DND-41 (cell line): ENCODE measurements at regions not wholly inside any gene's neighbourhood (a gene's known extent, or its start where the extent isn't known, plus 50 kb on each side); places are given as distances from the start of the nearest gene placed in this dataset.
"Not testable (repeated sequence)": the region's sequence is repeated elsewhere in the genome, so short reads cannot be mapped to it uniquely, and the experiment has no call there.

Experiments
- ATAC-seq: fragments of 200-7000 bp; cut with Tn5 transposase; 3 replicates; pipeline ENCODE4 v1.9.1; 2021; ENCODE audit warnings: low read depth; ENCODE audit not compliant: insufficient read depth
- DNase-seq: peaks from one replicate; pipeline ENCODE4 v3.0.0-alpha.2; 2020
- H2AFZ ChIP-seq: 2 replicates; pipeline ENCODE4 v1.6.0; 2012; ENCODE audit warnings: low read depth, low read length
- H3K27ac ChIP-seq: 2 replicates; pipeline ENCODE4 v1.5.1; 2012; ENCODE audit warnings: low read length, inconsistent platforms
- H3K27me3 ChIP-seq: fragments of 200-600 bp; sonication (generic); 2 replicates; pipeline ENCODE4 v1.6.0; 2012; ENCODE audit warnings: low read length, mild to moderate bottlenecking, inconsistent platforms; ENCODE audit not compliant: insufficient read depth, poor library complexity
- H3K36me3 ChIP-seq: 2 replicates; pipeline ENCODE4 v1.5.1; 2012; ENCODE audit warnings: low read length, inconsistent platforms; ENCODE audit not compliant: insufficient read depth
- H3K4me1 ChIP-seq: 2 replicates; pipeline ENCODE4 v1.5.1; 2012; ENCODE audit warnings: mild to moderate bottlenecking, low read length; ENCODE audit not compliant: insufficient read depth
- H3K4me2 ChIP-seq: 2 replicates; pipeline ENCODE4 v1.6.0; 2012; ENCODE audit warnings: mild to moderate bottlenecking, moderate library complexity, low read length, inconsistent platforms; ENCODE audit not compliant: insufficient read depth
- H3K4me3 ChIP-seq, 2 experiments: fragments of 200-600 bp in 1 of 2; shearing (Covaris generic) in 1 of 2; 2 replicates each; pipeline ENCODE4 v1.5.1; 2012 to 2016; ENCODE audit warnings: inconsistent platforms in 2 of 2, low read length in 2 of 2, mild to moderate bottlenecking in 2 of 2, low read depth in 1 of 2, moderate library complexity in 1 of 2
- H3K79me2 ChIP-seq: 2 replicates; pipeline ENCODE4 v1.6.0; 2012; ENCODE audit warnings: low read length, inconsistent platforms; ENCODE audit not compliant: insufficient read depth
- H3K9ac ChIP-seq: 2 replicates; pipeline ENCODE4 v1.6.0; 2012; ENCODE audit warnings: low read depth, mild to moderate bottlenecking, inconsistent platforms, low read length, moderate library complexity
- H3K9me3 ChIP-seq: 2 replicates; pipeline ENCODE4 v1.5.1; 2012; ENCODE audit warnings: low read length, moderate library complexity, mild to moderate bottlenecking, inconsistent platforms; ENCODE audit not compliant: insufficient read depth, severe bottlenecking
- H4K20me1 ChIP-seq: 2 replicates; pipeline ENCODE4 v1.6.0; 2012; ENCODE audit warnings: low read length; ENCODE audit not compliant: insufficient read depth
- CTCF ChIP-seq: IDR thresholded peaks from 2 replicates; pipeline ENCODE4 v1.5.1; 2012; ENCODE audit warnings: borderline replicate concordance, low read length, moderate library complexity, mild to moderate bottlenecking; ENCODE audit not compliant: poor library complexity, severe bottlenecking; ENCODE audit errors: extremely low read depth
- EZH2 ChIP-seq: IDR thresholded peaks from 3 replicates; pipeline ENCODE4 v1.6.1; 2012; ENCODE audit warnings: borderline replicate concordance, low read depth, mild to moderate bottlenecking, moderate library complexity, low read length, inconsistent platforms; ENCODE audit not compliant: severe bottlenecking

GRCh38 chr5:167104351-167104750 is 1187.1 kb upstream of the WWC1 start:
- no peaks in the 10 kb centered on the region for H3K79me2 ChIP-seq
- H3K4me2 ChIP-seq: no peak overlapping the region
- no peak overlapping the region for H3K9ac ChIP-seq
- DNase-seq (no peak), ATAC-seq (no peak)
- TF ChIP-seq CTCF (no peak), EZH2 (no peak)
- H3K27ac ChIP-seq: no peak overlapping the region
- no peaks in the 10 kb centered on the region for H3K9me3 ChIP-seq
- no peak overlapping the region for H2AFZ ChIP-seq
- no peak overlapping the region for H3K4me3 ChIP-seq
- no peaks in the 10 kb centered on the region for H3K27me3 ChIP-seq
- no peaks in the 10 kb centered on the region for H4K20me1 ChIP-seq
- no peaks in the 10 kb centered on the region for H3K4me1 ChIP-seq
- no peaks in the 10 kb centered on the region for H3K36me3 ChIP-seq

GRCh38 chr5:167105941-167106340 is 1185.5 kb upstream of the WWC1 start:
- Histone ChIP-seq H4K20me1 (no peaks in the 10 kb centered on the region), H3K27me3 (no peaks in the 10 kb centered on the region), H3K36me3 (no peaks in the 10 kb centered on the region), H3K4me3 (no peak overlapping the region), H3K79me2 (no peaks in the 10 kb centered on the region), H3K4me1 (no peaks in the 10 kb centered on the region), H2AFZ (no peak overlapping the region), H3K9me3 (no peaks in the 10 kb centered on the region), H3K4me2 (no peak overlapping the region), H3K9ac (no peak overlapping the region), H3K27ac (no peak overlapping the region)
- TF ChIP-seq CTCF (no peak), EZH2 (no peak)
- no peak for ATAC-seq
- no peak for DNase-seq

DNA sequence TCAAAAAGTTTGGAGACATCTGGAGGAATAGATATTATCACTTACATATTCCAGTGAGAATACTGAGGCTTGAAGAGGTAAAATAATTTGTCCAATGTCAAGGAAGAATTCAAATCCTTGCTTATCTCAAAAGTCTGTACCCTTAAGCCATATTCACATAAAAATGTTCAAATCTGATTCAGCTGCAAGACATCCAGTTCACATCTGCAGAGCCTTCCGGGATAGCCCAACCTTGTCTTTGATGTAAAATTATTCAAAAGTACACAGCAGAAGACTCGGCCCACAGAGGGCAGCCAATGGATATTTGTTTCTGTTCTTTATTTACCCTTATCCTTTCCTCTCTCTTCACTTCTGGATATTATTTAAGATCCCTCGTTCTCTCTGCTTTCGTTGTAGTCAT is 1183.8 kb upstream of the WWC1 start:
- H3K36me3 ChIP-seq: no peaks in the 10 kb centered on the region
- no peaks in the 10 kb centered on the region for H4K20me1 ChIP-seq
- H3K27ac ChIP-seq: no peak overlapping the region
- H3K4me1 ChIP-seq: no peaks in the 10 kb centered on the region
- ATAC-seq (no peak), DNase-seq (no peak)
- H3K27me3 ChIP-seq: no peaks in the 10 kb centered on the region
- no peak overlapping the region for H2AFZ ChIP-seq
- no peak overlapping the region for H3K4me3 ChIP-seq
- H3K9me3 ChIP-seq: no peaks in the 10 kb centered on the region
- H3K9ac ChIP-seq: no peak overlapping the region
- TF ChIP-seq EZH2: no peak
- TF ChIP-seq CTCF: no peak
- H3K4me2 ChIP-seq: no peak overlapping the region
- H3K79me2 ChIP-seq: no peaks in the 10 kb centered on the region

DNA sequence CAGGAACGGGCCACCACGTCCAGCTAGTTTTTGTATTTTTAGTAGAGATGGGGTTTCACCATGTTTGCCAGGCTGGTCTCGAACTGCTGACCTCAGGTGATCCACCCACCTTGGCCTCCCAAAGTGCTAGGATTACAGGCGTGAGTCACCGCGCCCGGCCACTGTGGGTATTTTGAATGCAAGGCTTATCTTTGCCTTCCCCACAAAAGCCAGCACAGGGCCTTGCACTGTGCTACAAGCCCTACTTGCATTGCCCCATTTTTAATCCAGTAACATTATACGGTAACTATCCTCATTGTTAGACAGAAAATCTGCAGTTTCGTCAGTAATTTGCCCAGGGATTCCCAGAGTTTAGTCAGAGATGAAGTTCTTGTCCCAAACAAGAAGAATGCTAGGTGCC is 1183.2 kb upstream of the WWC1 start:
- not testable (repeated sequence) for H3K4me3 ChIP-seq, H3K27me3 ChIP-seq, H3K4me1 ChIP-seq, H3K79me2 ChIP-seq, H2AFZ ChIP-seq, DNase-seq, H4K20me1 ChIP-seq, ATAC-seq, H3K9me3 ChIP-seq, H3K36me3 ChIP-seq, H3K27ac ChIP-seq, H3K4me2 ChIP-seq, H3K9ac ChIP-seq
